ENCODE measurements at regions not wholly inside any gene's neighbourhood (a gene's known extent, or its start where the extent isn't known, plus 50 kb on each side); places are given as distances from the start of the nearest gene placed in this dataset.
A peak's percentile ranks its signal among the peaks of the same experiment; 100 is the strongest.

DNA sequence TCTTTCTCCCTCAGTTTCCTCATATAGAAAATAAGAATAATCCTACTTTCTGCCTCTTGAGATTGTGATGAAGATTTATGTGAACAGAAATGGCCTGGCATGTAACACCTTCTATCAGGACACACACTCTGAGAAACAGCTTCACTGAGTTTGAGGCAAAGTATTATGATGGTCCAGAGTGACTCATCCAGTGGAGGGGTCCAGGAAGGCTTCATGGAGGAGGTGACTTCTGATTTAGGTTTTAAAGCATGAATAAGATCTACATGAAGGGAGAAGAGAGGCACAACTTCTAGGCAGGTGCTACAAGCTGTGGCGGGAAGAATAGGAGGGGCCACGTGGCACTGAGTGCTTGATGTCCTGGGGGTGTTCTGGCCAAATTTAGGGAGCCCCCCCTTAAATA lies 124.4 kb upstream of the SDK2 start:
- ChIA-PET POLR2A (no interaction called here), CTCF (no interaction called here)
- Mint-ChIP-seq H3K27me3 (peaks cover 4% of the 10 kb centered on the region), H3K9me3 (no peaks in the 10 kb centered on the region), H3K36me3 (ENCODE audit: low read depth) (no peaks in the 10 kb centered on the region), H3K4me1 (no peaks in the 10 kb centered on the region), H3K27ac (no peak overlapping the region), H3K4me3 (no peak overlapping the region)
- DNase-seq, result no peak

DNA sequence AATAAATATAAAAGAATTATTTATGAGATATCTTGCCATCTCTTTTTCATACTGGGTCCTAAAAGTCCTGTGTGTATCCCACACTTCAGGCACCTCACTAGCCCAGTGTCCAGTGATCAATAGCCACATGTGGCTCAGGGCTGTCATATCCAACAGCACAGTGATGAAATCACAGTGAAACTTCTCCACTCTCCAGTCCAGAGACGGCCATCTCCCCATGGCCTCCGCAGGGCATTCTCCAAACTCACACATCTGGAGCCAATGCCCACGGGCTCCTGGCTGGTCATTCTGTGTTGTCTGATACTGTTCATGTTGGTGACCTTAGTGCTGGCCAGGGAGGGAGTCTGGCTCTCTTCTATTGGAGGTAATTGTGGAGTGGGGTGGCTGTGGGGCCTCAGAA lies 125.2 kb upstream of the SDK2 start:
- POLR2A ChIA-PET, result no interaction called here

DNA sequence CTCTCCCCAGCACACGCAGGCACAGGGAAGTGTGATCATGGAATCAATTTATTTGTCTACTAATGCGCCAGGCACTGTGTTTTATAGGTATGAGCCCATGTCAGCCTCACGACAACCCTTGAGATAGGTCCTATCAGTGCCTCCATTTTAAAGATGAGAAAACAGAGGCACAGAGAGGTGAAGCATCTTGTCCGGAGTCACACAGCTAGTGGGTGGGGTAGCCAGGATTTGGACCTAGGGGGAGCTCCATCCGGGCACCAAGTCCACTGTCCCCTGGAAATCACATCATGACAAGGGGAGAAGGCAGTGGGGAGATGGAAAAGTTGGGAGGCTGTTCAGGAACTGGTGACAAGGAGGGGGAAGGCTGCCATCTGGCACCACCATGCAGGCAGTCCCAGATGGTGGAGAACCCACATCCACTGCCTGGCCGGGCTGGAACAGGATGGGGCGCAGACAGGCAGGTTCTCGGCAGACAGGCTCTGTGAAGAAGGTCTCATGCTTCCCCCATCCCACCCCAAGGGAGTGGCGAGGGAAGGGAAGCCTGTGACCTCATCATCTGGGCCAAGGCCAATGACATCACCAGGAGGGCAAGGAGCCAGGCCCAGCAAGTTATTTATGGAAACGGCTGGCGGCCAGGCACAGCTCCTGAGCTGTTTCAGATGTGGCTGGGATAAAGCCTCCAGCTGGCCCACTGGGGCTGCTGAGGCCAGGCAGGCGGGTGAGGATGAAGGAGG lies 126.0 kb upstream of the SDK2 start:
- ChIA-PET CTCF (interaction anchor here (0.9 kb wide), 1 partner anchor 21 kb away, joined by 3 read pairs; no protein-coding TSS in a partner anchor), POLR2A (no interaction called here)
- Mint-ChIP-seq H3K36me3 (ENCODE audit: low read depth) (no peaks in the 10 kb centered on the region), H3K4me3 (no peak overlapping the region), H3K4me1 (no peaks in the 10 kb centered on the region), H3K9me3 (no peaks in the 10 kb centered on the region), H3K27me3 (peaks cover 4% of the 10 kb centered on the region), H3K27ac (no peak overlapping the region)
- no peak for DNase-seq

More for the DNA sequence above, 125.2 kb upstream of the SDK2 start:
- CTCF ChIA-PET, result interaction anchor here (0.6 kb wide), 1 partner anchor 11 kb away, joined by 3 read pairs; no protein-coding TSS in a partner anchor
- Mint-ChIP-seq H3K27me3 (peaks cover 4% of the 10 kb centered on the region), H3K36me3 (ENCODE audit: low read depth) (no peaks in the 10 kb centered on the region), H3K4me3 (no peak overlapping the region), H3K4me1 (no peaks in the 10 kb centered on the region), H3K9me3 (no peaks in the 10 kb centered on the region), H3K27ac (no peak overlapping the region)
- no peak for DNase-seq

DNA sequence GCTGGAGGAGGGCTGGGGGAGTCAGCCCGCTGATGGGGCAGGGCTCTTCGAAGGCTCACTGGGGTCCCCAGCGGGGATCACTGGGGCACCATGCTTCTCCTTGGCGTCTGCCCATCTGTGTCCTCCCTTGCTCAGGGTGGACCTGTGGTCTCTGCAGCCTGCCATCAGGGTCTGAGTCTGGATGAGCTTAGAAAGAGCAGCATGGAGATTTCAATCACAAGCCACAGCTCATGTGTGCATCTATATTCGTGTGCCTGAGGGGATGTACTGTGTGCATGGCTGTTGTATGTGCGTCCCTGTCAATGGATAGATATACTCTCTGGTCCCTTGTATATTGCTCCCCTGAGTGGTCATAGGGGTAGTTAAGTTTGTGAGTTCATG lies 126.6 kb upstream of the SDK2 start:
- peaks cover 4% of the 10 kb centered on the region for H3K27me3 Mint-ChIP-seq
- H3K4me1 Mint-ChIP-seq, result no peaks in the 10 kb centered on the region
- H3K36me3 Mint-ChIP-seq (ENCODE audit: low read depth), result no peaks in the 10 kb centered on the region
- H3K4me3 Mint-ChIP-seq, result no peak overlapping the region
- no peak overlapping the region for H3K27ac Mint-ChIP-seq
- no peaks in the 10 kb centered on the region for H3K9me3 Mint-ChIP-seq
- DNase-seq, result no peak
- POLR2A ChIA-PET, result no interaction called here
- CTCF ChIA-PET, result interaction anchor here (0.9 kb wide), 1 partner anchor 21 kb away, joined by 3 read pairs; no protein-coding TSS in a partner anchor

DNA sequence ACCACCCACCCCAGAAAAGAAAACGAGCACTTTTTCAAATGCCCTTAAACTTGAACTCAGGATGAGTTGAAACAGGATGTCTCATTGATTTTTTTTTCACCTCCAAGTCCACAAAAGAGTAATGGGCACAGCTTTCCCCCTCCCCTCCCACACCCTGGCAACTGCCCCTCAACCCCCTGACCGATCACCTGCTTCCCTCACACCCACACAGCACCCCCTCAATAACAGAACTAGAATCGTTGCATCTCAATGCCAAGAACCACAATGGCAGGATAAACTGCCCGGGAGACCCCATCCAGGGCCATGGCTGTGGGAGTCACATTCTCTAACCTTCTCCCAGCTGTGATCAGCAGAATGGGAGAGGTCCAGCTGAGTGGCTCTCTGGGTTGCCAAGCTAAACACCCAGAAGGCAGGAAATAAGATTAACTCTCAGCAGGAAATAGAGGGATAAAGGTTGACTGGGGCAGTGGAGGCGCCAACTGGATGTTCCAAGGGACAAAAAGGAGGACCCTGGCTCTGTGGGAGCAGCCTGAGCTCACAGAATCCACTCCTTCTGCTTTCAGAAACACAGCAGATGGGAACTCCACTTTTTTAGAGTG lies 128.0 kb upstream of the SDK2 start:
- Mint-ChIP-seq H3K27me3 (peaks cover 4% of the 10 kb centered on the region), H3K36me3 (ENCODE audit: low read depth) (no peaks in the 10 kb centered on the region), H3K27ac (no peak overlapping the region), H3K9me3 (no peaks in the 10 kb centered on the region), H3K4me1 (no peaks in the 10 kb centered on the region), H3K4me3 (no peak overlapping the region)
- CTCF ChIA-PET, result no interaction called here
- no peak for DNase-seq
- POLR2A ChIA-PET, result no interaction called here

DNA sequence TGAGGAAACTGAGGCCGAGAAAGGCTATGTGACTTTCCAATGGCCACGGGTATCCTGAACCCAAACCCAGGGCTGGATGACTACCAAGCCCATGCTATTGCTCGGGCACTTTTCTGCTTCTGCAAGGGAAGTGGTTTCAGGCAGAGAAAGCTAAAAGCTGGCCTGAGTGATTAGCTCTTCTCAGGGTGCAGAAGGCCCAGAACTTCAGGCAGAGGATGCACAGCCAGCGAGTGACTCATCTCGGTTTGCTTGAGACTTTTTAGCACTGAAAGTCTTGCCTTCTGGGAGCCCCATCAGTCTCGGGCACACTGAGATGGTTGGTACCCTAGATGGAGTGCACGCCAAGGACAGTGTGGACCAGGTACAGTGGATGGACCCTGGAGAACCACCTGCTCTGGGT lies 129.5 kb upstream of the SDK2 start:
- H3K4me3 Mint-ChIP-seq, result no peak overlapping the region
- H3K9me3 Mint-ChIP-seq, result no peaks in the 10 kb centered on the region
- H3K4me1 Mint-ChIP-seq, result no peaks in the 10 kb centered on the region
- CTCF ChIA-PET, result interaction anchor here (0.7 kb wide), 1 partner anchor 127 kb away, joined by 3 read pairs; no protein-coding TSS in a partner anchor
- peaks cover 4% of the 10 kb centered on the region for H3K27me3 Mint-ChIP-seq
- H3K36me3 Mint-ChIP-seq (ENCODE audit: low read depth), result no peaks in the 10 kb centered on the region
- POLR2A ChIA-PET, result no interaction called here
- no peak overlapping the region for H3K27ac Mint-ChIP-seq
- DNase-seq, result peak; percentile 6

DNA sequence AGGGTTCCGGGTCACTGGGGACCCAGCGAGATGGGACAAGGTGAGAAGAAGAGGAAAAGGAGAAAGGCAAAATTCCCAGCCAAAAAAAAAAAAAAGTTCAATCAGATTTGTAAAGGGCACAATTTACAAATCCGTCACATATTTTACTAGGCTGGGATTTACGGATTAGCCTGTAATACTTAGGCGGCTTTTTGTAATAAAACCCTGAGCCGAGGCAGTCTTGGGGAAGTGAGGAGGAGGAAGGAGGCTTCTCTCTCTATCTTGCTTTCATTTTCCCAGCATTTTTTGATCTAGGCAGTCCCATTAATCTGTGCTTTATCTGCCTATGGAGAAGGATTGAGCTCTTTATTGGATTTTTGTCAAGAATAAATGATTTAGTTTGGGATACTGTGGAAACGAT lies 130.6 kb upstream of the SDK2 start:
- H3K27ac Mint-ChIP-seq, result no peak overlapping the region
- ChIA-PET POLR2A (no interaction called here), CTCF (no interaction called here)
- H3K36me3 Mint-ChIP-seq (ENCODE audit: low read depth), result no peaks in the 10 kb centered on the region
- H3K4me1 Mint-ChIP-seq, result no peaks in the 10 kb centered on the region
- no peak overlapping the region for H3K4me3 Mint-ChIP-seq
- H3K9me3 Mint-ChIP-seq, result no peaks in the 10 kb centered on the region
- DNase-seq, result no peak
- H3K27me3 Mint-ChIP-seq, result peaks cover 4% of the 10 kb centered on the region

DNA sequence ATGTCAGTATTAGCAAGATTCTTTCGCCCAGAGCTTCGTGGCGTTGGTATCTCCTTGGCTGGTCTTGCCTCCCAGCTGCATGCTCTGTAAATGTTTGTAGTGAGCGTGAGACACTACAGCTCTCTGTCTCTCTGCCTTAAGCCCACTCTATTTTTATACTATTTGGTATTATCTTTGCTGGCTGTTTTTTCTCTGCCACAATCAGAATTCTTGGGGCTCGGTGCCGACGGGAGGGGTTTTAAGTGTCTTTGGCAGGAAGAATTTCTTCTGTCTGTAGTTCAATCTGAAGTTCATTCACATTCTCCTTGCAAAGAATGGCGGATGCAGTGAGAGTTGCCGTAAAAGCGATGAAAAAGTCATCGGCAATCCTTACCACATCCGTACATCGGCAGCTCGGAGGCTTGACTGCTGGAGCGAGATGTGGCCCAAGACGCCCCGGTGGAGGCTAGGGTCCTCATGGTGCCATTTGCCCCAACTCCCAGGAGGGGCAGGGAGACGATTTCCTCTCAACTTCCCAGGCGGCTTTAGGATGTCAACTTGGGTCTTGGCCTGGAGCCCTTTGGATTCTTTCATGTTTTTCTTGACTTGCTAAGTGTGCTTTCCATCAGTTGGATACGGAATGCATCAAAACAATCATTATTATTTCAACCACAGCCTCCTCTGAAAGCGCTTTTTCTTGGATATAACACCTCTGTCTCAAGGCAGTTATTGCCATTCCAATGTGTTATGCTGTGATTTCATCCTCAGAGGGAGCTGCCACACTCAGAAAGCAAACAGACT lies 132.3 kb upstream of the SDK2 start:
- Mint-ChIP-seq H3K27me3 (peaks cover 2% of the 10 kb centered on the region), H3K36me3 (ENCODE audit: low read depth) (no peaks in the 10 kb centered on the region), H3K9me3 (no peaks in the 10 kb centered on the region), H3K4me1 (no peaks in the 10 kb centered on the region), H3K4me3 (no peak overlapping the region), H3K27ac (no peak overlapping the region)
- DNase-seq, result no peak
- POLR2A ChIA-PET, result no interaction called here
- CTCF ChIA-PET, result no interaction called here

DNA sequence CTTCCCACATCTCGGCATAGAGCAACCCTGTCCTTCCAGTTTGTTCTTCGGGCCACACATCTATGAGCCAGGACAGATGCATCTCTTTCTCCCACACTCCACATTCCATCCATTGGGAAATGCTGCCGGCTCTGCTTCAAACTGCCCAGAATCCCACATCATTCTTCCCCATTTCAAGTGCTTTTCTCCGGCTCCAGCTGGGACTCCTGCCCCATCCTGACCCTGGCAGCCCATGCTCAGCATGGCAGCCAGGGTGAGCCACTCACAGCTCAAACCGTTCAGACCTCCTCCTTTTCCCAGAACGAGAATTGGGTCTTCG lies 132.8 kb upstream of the SDK2 start:
- DNase-seq, result no peak
- Mint-ChIP-seq H3K4me3 (no peak overlapping the region), H3K36me3 (ENCODE audit: low read depth) (no peaks in the 10 kb centered on the region), H3K27me3 (no peaks in the 10 kb centered on the region), H3K4me1 (no peaks in the 10 kb centered on the region), H3K27ac (no peak overlapping the region), H3K9me3 (no peaks in the 10 kb centered on the region)
- ChIA-PET POLR2A (no interaction called here), CTCF (no interaction called here)

DNA sequence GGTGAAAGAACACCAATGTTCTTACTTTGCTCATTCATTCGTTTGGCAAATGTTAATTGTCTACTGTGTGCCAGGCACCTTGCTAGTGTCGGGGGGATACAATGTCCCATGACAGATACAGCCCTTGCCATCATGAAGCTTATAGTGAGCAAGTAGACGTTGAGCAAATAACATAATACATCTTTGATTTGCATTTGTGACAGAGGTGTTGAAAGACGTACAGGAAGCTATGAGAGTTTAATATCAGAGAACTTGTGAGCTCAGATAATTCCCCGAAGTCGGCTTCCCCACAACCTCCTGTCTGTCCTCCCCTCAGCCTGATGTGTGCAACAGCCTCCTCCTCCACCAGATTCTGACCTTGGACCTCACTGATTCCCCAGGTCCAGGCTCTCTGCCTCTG lies 138.0 kb upstream of the SDK2 start:
- Mint-ChIP-seq H3K4me1 (peaks cover 4% of the 10 kb centered on the region), H3K9me3 (no peaks in the 10 kb centered on the region), H3K4me3 (no peak overlapping the region), H3K27me3 (no peaks in the 10 kb centered on the region), H3K36me3 (ENCODE audit: low read depth) (no peaks in the 10 kb centered on the region), H3K27ac (no peak overlapping the region)
- CTCF ChIA-PET, result no interaction called here
- POLR2A ChIA-PET, result no interaction called here
- no peak for DNase-seq

DNA sequence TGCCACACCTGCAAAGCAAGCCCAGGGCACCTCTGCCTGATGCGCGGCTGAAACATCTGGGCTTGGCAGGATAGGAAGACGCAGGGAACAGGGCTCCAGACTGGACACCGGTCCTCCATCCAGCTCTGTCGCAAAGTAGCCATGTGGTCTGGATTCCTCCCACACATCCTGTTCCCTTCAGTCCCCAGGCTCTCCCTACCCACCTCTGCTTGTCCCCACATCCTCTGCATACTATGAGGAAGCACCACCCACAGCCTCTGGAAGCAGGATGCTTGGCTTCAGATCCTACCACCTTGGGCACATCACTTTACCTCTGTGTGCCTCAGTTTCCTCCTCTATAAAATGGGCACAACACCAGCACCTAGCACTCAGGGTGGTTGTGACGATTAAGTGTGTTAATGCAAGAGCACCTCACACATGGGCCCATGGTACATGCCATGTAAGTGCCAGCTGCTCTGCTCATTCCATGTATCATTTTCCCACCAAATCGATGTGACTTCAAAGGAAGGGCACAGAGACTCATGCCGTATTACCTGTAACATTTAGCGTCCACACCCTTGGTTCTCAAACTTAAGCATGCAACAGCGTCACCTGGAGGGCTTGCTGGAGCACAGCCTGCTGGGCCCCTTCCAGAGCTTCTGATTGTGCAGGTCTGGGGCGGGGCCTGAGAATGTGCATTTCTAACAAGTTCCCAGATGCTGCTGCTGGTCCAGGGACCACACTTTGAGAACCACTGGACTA lies 138.6 kb upstream of the SDK2 start:
- H3K4me3 Mint-ChIP-seq, result no peak overlapping the region

DNA sequence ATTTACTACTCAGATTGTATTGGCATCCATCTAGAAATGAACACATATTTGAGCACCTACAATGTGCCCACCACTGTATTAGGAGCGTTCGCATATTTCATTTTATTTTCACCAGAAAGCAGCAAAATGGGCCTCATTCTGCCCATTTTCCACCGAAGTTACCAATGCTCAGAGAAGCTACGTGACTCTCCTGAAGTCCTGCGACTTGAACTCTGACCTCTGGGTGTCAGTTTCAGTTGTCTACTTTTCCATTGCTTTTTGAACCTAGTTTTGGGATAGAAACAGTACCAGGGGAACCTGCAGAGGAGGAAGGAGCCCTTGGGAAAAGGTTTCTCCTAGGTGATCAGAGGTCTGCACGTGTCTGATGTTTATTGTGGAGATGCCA lies 139.1 kb upstream of the SDK2 start:
- ChIA-PET CTCF (no interaction called here), POLR2A (no interaction called here)
- peaks cover 2% of the 10 kb centered on the region for H3K27me3 Mint-ChIP-seq
- no peak overlapping the region for H3K27ac Mint-ChIP-seq
- H3K4me1 Mint-ChIP-seq, result peaks cover 4% of the 10 kb centered on the region
- H3K9me3 Mint-ChIP-seq, result no peaks in the 10 kb centered on the region
- H3K4me3 Mint-ChIP-seq, result no peak overlapping the region
- DNase-seq, result no peak
- H3K36me3 Mint-ChIP-seq (ENCODE audit: low read depth), result no peaks in the 10 kb centered on the region

More for the DNA sequence above, 138.6 kb upstream of the SDK2 start:
- ChIA-PET POLR2A (no interaction called here), CTCF (no interaction called here)
- no peak overlapping the region for H3K27ac Mint-ChIP-seq
- DNase-seq, result peak; percentile 6
- H3K27me3 Mint-ChIP-seq, result no peaks in the 10 kb centered on the region
- peaks cover 4% of the 10 kb centered on the region for H3K4me1 Mint-ChIP-seq
- no peaks in the 10 kb centered on the region for H3K36me3 Mint-ChIP-seq (ENCODE audit: low read depth)
- H3K9me3 Mint-ChIP-seq, result no peaks in the 10 kb centered on the region

DNA sequence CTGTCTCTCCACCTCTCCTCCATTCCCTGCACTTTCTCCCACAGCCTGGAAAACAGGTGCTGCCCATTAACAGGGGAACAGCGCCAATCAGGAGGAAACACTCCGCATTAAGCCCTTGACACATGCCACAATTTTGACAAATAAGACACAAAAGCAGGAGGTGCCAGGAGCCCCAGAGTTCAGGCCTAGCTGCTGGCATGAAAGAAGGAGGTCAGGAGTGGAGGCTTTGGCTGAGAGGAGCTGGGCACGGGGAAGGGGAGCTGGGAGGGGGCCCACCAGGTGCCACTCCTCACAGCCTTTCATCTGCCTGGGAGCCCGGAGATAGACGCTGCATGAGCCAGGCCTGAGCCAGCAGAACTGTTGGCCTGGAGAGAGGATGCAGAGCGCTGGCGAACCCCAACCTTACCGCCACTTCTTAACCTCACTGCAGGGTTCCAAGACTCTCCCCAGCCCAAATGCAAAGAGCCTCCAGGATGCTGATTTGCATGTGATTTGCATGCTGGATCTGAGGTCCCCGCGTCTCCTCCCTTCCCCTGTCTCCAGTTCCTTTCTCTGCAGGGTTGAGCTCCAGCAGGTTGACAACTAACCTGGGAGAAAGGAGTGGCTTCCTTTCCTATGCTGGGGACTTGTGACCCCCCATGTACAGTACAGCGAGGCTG lies 139.8 kb upstream of the SDK2 start:
- Mint-ChIP-seq H3K27ac (no peak overlapping the region), H3K27me3 (peaks cover 7% of the 10 kb centered on the region), H3K4me3 (no peak overlapping the region), H3K36me3 (ENCODE audit: low read depth) (no peaks in the 10 kb centered on the region), H3K4me1 (peaks cover 4% of the 10 kb centered on the region), H3K9me3 (no peaks in the 10 kb centered on the region)
- no peak for DNase-seq
- CTCF ChIA-PET, result no interaction called here
- POLR2A ChIA-PET, result no interaction called here
